ENCODE measurements at regions not wholly inside any gene's neighbourhood (a gene's known extent, or its start where the extent isn't known, plus 50 kb on each side); places are given as distances from the start of the nearest gene placed in this dataset.

GRCh38 chr4:135605076-135605475 lies 1403.5 kb upstream of the PABPC4L start:
- DNase-seq: no peak
- intact Hi-C loops (cut with micrococcal nuclease): no loop called here
- no peak for ATAC-seq

GRCh38 chr4:135604531-135604930 lies 1402.9 kb upstream of the PABPC4L start:
- ATAC-seq: no peak
- DNase-seq: no peak
- intact Hi-C loops (cut with micrococcal nuclease): no loop called here

- intact Hi-C loops (cut with micrococcal nuclease): no loop called here
- DNase-seq (no peak), ATAC-seq (no peak)
These were observed 1399.8 kb upstream of the PABPC4L start for GRCh38 chr4:135601351-135601750.

- DNase-seq (no peak), ATAC-seq (no peak)
- intact Hi-C loops (cut with micrococcal nuclease): no loop called here
These were observed 1396.6 kb upstream of the PABPC4L start for GRCh38 chr4:135598151-135598550.

GRCh38 chr4:135594521-135594920 lies 1392.9 kb upstream of the PABPC4L start:
- ATAC-seq: no peak

GRCh38 chr4:135575041-135575440 lies 1373.5 kb upstream of the PABPC4L start:
- DNase-seq (no peak), ATAC-seq (no peak)
- intact Hi-C loops (cut with micrococcal nuclease): no loop called here

More at GRCh38 chr4:135594521-135594920, 1392.9 kb upstream of the PABPC4L start:
- DNase-seq: no peak
- intact Hi-C loops (cut with micrococcal nuclease): no loop called here

GRCh38 chr4:135573251-135573650 lies 1371.7 kb upstream of the PABPC4L start:
- DNase-seq (no peak), ATAC-seq (no peak)
- intact Hi-C loops (cut with micrococcal nuclease): no loop called here

- no peak for ATAC-seq
- no peak for DNase-seq
- intact Hi-C loops (cut with micrococcal nuclease): no loop called here
These were observed 1362.5 kb upstream of the PABPC4L start for GRCh38 chr4:135564090-135564489.

GRCh38 chr4:135553213-135553612 lies 1351.6 kb upstream of the PABPC4L start:
- DNase-seq (no peak), ATAC-seq (no peak)
- intact Hi-C loops (cut with micrococcal nuclease): no loop called here

GRCh38 chr4:135552131-135552530 lies 1350.5 kb upstream of the PABPC4L start:
- DNase-seq (no peak), ATAC-seq (no peak)
- intact Hi-C loops (cut with micrococcal nuclease): no loop called here

GRCh38 chr4:135548711-135549110 lies 1347.1 kb upstream of the PABPC4L start:
- ATAC-seq: no peak
- intact Hi-C loops (cut with micrococcal nuclease): no loop called here

GRCh38 chr4:135545616-135546317 lies 1344.2 kb upstream of the PABPC4L start:
- intact Hi-C loops (cut with micrococcal nuclease): no loop called here
- DNase-seq (no peak), ATAC-seq (no peak)

More at GRCh38 chr4:135548711-135549110, 1347.1 kb upstream of the PABPC4L start:
- DNase-seq: no peak

GRCh38 chr4:135538698-135539097 lies 1337.1 kb upstream of the PABPC4L start:
- no peak for DNase-seq
- ATAC-seq: no peak
- intact Hi-C loops (cut with micrococcal nuclease): no loop called here

- intact Hi-C loops (cut with micrococcal nuclease): no loop called here
- ATAC-seq (no peak), DNase-seq (no peak)
These were observed 1331.5 kb upstream of the PABPC4L start for GRCh38 chr4:135533053-135533452.

- ATAC-seq (no peak), DNase-seq (no peak)
- intact Hi-C loops (cut with micrococcal nuclease): no loop called here
These were observed 1330.5 kb upstream of the PABPC4L start for GRCh38 chr4:135532132-135532531.

GRCh38 chr4:135515295-135515694 lies 1313.7 kb upstream of the PABPC4L start:
- no peak for ATAC-seq
- intact Hi-C loops (cut with micrococcal nuclease): no loop called here
- DNase-seq: no peak

- intact Hi-C loops (cut with micrococcal nuclease): no loop called here
- ATAC-seq (no peak), DNase-seq (no peak)
These were observed 1309.0 kb upstream of the PABPC4L start for GRCh38 chr4:135510582-135510981.

GRCh38 chr4:135508006-135508714 lies 1306.6 kb upstream of the PABPC4L start:
- DNase-seq (no peak), ATAC-seq (no peak)
- intact Hi-C loops (cut with micrococcal nuclease): no loop called here

GRCh38 chr4:135497563-135498152 lies 1296.1 kb upstream of the PABPC4L start:
- DNase-seq (no peak), ATAC-seq (no peak)
- intact Hi-C loops (cut with micrococcal nuclease): no loop called here

- no peak for ATAC-seq
- no peak for DNase-seq
- intact Hi-C loops (cut with micrococcal nuclease): no loop called here
These were observed 1290.8 kb upstream of the PABPC4L start for GRCh38 chr4:135492439-135492838.

GRCh38 chr4:135485371-135485770 lies 1283.8 kb upstream of the PABPC4L start:
- ATAC-seq (no peak), DNase-seq (no peak)
- intact Hi-C loops (cut with micrococcal nuclease): no loop called here

Measured in left ventricle myocardium superior (tissue), 1 donor.